Astrocyte (in vitro differentiated cells and primary cell): ENCODE measurements at regions not wholly inside any gene's neighbourhood (a gene's known extent, or its start where the extent isn't known, plus 50 kb on each side); places are given as distances from the start of the nearest gene placed in this dataset.
A peak's percentile ranks its signal among the peaks of the same experiment; 100 is the strongest.

Experiments
- DNase-seq: peaks from one replicate; pipeline ENCODE4 v3.0.0-alpha.2; 2010; ENCODE audit warnings: low read depth
- FAIRE-seq: peaks from 2 replicates; lab custom pipeline; 2011; peaks lifted over from hg19 to GRCh38; lab: Jason Lieb, UNC
- H2AFZ ChIP-seq: 2 replicates; pipeline ENCODE4 v1.6.0; 2012; ENCODE audit warnings: low read depth, low read length, inconsistent platforms
- H3K27ac ChIP-seq: 2 replicates; pipeline ENCODE4 v1.5.1; 2011; ENCODE audit warnings: low read depth, low read length, inconsistent platforms
- H3K27me3 ChIP-seq: 2 replicates; pipeline ENCODE4 v1.6.0; 2011; ENCODE audit warnings: low read length, inconsistent platforms; ENCODE audit not compliant: insufficient read depth
- H3K36me3 ChIP-seq: 2 replicates; pipeline ENCODE4 v1.5.1; 2011; ENCODE audit warnings: low read length, inconsistent platforms; ENCODE audit not compliant: insufficient read depth
- H3K4me1 ChIP-seq: 2 replicates; pipeline ENCODE4 v1.5.1; 2011; ENCODE audit warnings: low read length, inconsistent platforms; ENCODE audit not compliant: insufficient read depth
- H3K4me2 ChIP-seq: 2 replicates; pipeline ENCODE4 v1.6.0; 2012; ENCODE audit warnings: low read length, inconsistent platforms
- H3K4me3 ChIP-seq: 2 replicates; pipeline ENCODE4 v1.5.1; 2011; ENCODE audit warnings: low read depth, mild to moderate bottlenecking, low read length, inconsistent platforms; ENCODE audit not compliant: insufficient read depth
- H3K79me2 ChIP-seq: 2 replicates; pipeline ENCODE4 v1.6.0; 2012; ENCODE audit warnings: mild to moderate bottlenecking, low read length, inconsistent platforms; ENCODE audit not compliant: insufficient read depth
- H3K9ac ChIP-seq: 2 replicates; pipeline ENCODE4 v1.6.0; 2012; ENCODE audit warnings: mild to moderate bottlenecking, low read length, inconsistent platforms
- H3K9me3 ChIP-seq: 2 replicates; pipeline ENCODE4 v1.5.1; 2012; ENCODE audit warnings: low read depth, mild to moderate bottlenecking, low read length, inconsistent platforms; ENCODE audit not compliant: insufficient read depth
- H4K20me1 ChIP-seq: 2 replicates; pipeline ENCODE4 v1.6.0; 2012; ENCODE audit warnings: low read length, inconsistent platforms; ENCODE audit not compliant: insufficient read depth
- H3K27ac Mint-ChIP-seq: one replicate; pipeline ENCODE4 v1.8.0; 2021; ENCODE audit warnings: mild to moderate bottlenecking, mixed read lengths; ENCODE audit not compliant: unreplicated experiment
- H3K27me3 Mint-ChIP-seq: one replicate; pipeline ENCODE4 v1.8.0; 2021; ENCODE audit warnings: low read depth, mixed read lengths; ENCODE audit not compliant: unreplicated experiment
- H3K36me3 Mint-ChIP-seq: one replicate; pipeline ENCODE4 v1.8.0; 2021; ENCODE audit warnings: low read depth, mixed read lengths; ENCODE audit not compliant: unreplicated experiment
- H3K4me1 Mint-ChIP-seq: one replicate; pipeline ENCODE4 v1.8.0; 2021; ENCODE audit warnings: low read depth, mixed read lengths; ENCODE audit not compliant: unreplicated experiment
- H3K4me3 Mint-ChIP-seq: one replicate; pipeline ENCODE4 v1.8.0; 2021; ENCODE audit warnings: mild to moderate bottlenecking, moderate library complexity, mixed read lengths; ENCODE audit not compliant: unreplicated experiment
- H3K9me3 Mint-ChIP-seq: one replicate; pipeline ENCODE4 v1.8.0; 2021; ENCODE audit warnings: mild to moderate bottlenecking, mixed read lengths; ENCODE audit not compliant: unreplicated experiment
- EZH2 ChIP-seq: IDR thresholded peaks from 2 replicates; pipeline ENCODE4 v1.6.1; 2012; ENCODE audit warnings: mild to moderate bottlenecking, low read length, inconsistent platforms; ENCODE audit not compliant: insufficient read depth
- TF ChIP-seq, protein P1 (sequence below): IDR thresholded peaks from 2 replicates; pipeline ENCODE4 v1.5.1; 2011; ENCODE audit warnings: low read depth, mild to moderate bottlenecking, inconsistent platforms, low read length, moderate library complexity; ENCODE audit not compliant: insufficient read depth

DNA sequence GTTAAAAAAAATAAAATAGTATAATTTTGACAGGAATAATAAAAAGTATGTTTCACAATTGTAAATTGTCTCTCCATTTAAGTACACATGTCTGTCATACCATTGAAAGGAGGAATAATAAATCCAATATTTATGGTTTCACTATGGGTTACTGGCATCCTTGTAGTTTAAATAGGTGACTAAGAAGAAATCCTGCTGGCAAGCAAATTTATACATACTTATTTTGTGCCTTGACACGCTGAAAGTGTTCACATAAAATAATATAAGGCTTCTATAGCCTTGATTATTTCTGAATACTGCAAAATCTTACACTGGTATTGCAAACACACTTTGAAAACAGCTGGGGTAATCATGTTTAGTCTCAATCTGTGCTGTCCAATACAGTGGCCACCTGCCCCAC, 138.3 kb upstream of the ETAA1 start:
- H3K27ac ChIP-seq = peak overlapping the region; percentile 98

DNA sequence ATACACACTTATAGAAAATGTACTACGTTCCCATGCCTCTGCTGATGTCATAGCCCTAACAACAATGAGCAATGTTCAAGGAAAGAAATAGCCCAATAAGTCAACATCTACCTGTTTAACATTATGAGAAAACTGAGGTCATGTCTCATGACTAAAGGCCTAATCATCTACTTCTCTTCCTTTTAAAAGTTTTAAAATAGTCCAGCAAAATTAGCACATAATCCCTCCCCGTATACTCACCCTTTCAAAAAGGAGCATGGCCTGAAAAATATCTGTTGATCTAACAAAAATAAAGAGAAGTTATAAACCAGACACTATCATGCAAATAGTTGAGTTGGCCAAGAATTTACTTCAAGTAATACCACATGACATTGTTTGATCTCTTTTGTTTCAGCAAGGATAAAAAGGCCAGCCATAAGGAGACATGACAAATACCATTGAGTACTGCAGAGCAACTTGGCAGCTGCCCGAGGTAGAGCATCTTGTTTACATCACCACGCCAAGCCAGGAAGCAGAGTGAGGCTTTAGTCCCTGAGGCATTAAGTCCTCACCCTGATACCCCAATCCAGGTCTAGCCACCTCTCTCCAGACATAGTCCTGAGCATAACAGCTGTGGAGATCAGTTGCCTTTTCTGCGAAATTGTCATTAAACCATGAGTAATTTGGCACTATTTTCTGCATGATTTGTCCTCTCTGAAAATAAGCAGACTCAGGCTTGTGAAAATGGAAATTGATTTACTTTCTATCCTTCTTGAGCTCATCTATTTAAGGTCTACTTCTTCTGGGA, 137.4 kb upstream of the ETAA1 start:
- Histone ChIP-seq H2AFZ (no peak overlapping the region), H3K4me2 (peak overlapping the region; percentile 62), H3K27me3 (no peaks in the 10 kb centered on the region), H3K9ac (peak overlapping the region; percentile 87), H3K9me3 (no peaks in the 10 kb centered on the region), H3K36me3 (no peaks in the 10 kb centered on the region), H3K27ac (peak overlapping the region; percentile 98), H3K79me2 (no peaks in the 10 kb centered on the region), H3K4me1 (peaks cover 22% of the 10 kb centered on the region), H4K20me1 (no peaks in the 10 kb centered on the region), H3K4me3 (no peak overlapping the region)
- TF ChIP-seq EZH2 = no peak
- TF ChIP-seq, protein P1, sequence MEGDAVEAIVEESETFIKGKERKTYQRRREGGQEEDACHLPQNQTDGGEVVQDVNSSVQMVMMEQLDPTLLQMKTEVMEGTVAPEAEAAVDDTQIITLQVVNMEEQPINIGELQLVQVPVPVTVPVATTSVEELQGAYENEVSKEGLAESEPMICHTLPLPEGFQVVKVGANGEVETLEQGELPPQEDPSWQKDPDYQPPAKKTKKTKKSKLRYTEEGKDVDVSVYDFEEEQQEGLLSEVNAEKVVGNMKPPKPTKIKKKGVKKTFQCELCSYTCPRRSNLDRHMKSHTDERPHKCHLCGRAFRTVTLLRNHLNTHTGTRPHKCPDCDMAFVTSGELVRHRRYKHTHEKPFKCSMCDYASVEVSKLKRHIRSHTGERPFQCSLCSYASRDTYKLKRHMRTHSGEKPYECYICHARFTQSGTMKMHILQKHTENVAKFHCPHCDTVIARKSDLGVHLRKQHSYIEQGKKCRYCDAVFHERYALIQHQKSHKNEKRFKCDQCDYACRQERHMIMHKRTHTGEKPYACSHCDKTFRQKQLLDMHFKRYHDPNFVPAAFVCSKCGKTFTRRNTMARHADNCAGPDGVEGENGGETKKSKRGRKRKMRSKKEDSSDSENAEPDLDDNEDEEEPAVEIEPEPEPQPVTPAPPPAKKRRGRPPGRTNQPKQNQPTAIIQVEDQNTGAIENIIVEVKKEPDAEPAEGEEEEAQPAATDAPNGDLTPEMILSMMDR = no peak
- Mint-ChIP-seq H3K36me3 (no peaks in the 10 kb centered on the region), H3K4me3 (no peak overlapping the region), H3K4me1 (peaks cover 13% of the 10 kb centered on the region), H3K9me3 (no peaks in the 10 kb centered on the region), H3K27ac (peak overlapping the region; percentile 87), H3K27me3 (no peaks in the 10 kb centered on the region)
- DNase-seq (peak; percentile 97), FAIRE-seq (peak; percentile 98)

More for the DNA sequence above, 138.3 kb upstream of the ETAA1 start:
- H3K27ac Mint-ChIP-seq = no peak overlapping the region
- DNase-seq = no peak
- peaks cover 13% of the 10 kb centered on the region for H3K4me1 Mint-ChIP-seq
- H3K27me3 ChIP-seq = no peaks in the 10 kb centered on the region
- no peak for FAIRE-seq
- no peaks in the 10 kb centered on the region for H4K20me1 ChIP-seq
- TF ChIP-seq EZH2 = no peak
- TF ChIP-seq, protein P1 = no peak
- H3K4me3 ChIP-seq = no peak overlapping the region
- no peaks in the 10 kb centered on the region for H3K9me3 Mint-ChIP-seq
- H3K9me3 ChIP-seq = no peaks in the 10 kb centered on the region
- H3K4me3 Mint-ChIP-seq = no peak overlapping the region
- no peaks in the 10 kb centered on the region for H3K36me3 ChIP-seq
- no peak overlapping the region for H2AFZ ChIP-seq
- no peaks in the 10 kb centered on the region for H3K79me2 ChIP-seq
- no peaks in the 10 kb centered on the region for H3K36me3 Mint-ChIP-seq
- H3K9ac ChIP-seq = no peak overlapping the region
- no peak overlapping the region for H3K4me2 ChIP-seq
- H3K4me1 ChIP-seq = peaks cover 22% of the 10 kb centered on the region
- H3K27me3 Mint-ChIP-seq = no peaks in the 10 kb centered on the region
